ENCODE measurements at regions not wholly inside any gene's neighbourhood (a gene's known extent, or its start where the extent isn't known, plus 50 kb on each side); places are given as distances from the start of the nearest gene placed in this dataset.
"Not testable (repeated sequence)": the region's sequence is repeated elsewhere in the genome, so short reads cannot be mapped to it uniquely, and the experiment has no call there.

DNA sequence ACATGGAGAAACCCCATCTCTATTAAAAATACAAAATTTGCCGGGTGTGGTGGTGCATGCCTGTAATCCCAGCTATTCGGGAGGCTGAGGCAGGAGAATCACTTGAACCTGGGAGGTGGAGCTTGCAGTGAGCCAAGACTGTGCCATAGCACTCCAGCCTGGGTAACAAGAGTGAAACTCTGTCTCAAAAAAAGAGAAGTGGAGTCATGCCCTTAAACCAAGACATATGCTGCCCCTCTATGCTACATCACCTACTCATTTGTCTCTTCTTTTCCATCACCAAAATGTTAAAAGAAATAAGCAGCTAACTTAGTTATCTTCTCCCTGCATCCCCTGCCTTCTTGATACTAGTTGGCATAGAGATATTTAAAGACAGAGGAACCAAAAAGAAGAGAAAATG, 63.4 kb upstream of the RBPJ start:
- 100% methylated on average over 1 of the region's 2 CpGs for WGBS (ENCODE audit: insufficient coverage)
- CTCF ChIA-PET; H3K4me1 ChIP-seq (ENCODE audit: control insufficient read depth in 1 of 2, extremely low read depth in 1 of 2, insufficient read depth in 2 of 2, low read length in 2 of 2); H3K4me3 Mint-ChIP-seq; H3K27me3 Mint-ChIP-seq; ATAC-seq (replicated peaks in 1 of 4); H3K27me3 ChIP-seq (replicated peaks in 1 of 2; ENCODE audit: control insufficient read depth in 2 of 2, extremely low read depth in 1 of 2, insufficient read depth in 2 of 2, low read length in 1 of 2); H3K27ac Mint-ChIP-seq; H3K27ac ChIP-seq (ENCODE audit: low read length); DNase-seq; H3K4me3 ChIP-seq (ENCODE audit: control insufficient read depth in 1 of 2, extremely low read depth in 1 of 2, low read length in 1 of 2); POLR2A ChIA-PET; H3K9me3 Mint-ChIP-seq; H3K36me3 ChIP-seq (ENCODE audit: control insufficient read depth in 2 of 2, extremely low read depth in 1 of 2, insufficient read depth in 1 of 2, low read length in 1 of 2); H3K9me3 ChIP-seq; H3K36me3 Mint-ChIP-seq; H3K4me1 Mint-ChIP-seq: not testable (repeated sequence)

GRCh38 chr4:26257850-26258249, 63.0 kb upstream of the RBPJ start:
- Mint-ChIP-seq H3K27ac (no peak overlapping the region), H3K4me1 (no peaks in the 10 kb centered on the region), H3K27me3 (peaks cover 0 to 12% of the 10 kb centered on the region in 2 donors), H3K9me3 (peaks cover 3 to 4% (median 3%) of the 10 kb centered on the region in 3 donors), H3K36me3 (no peaks in the 10 kb centered on the region), H3K4me3 (no peak overlapping the region)
- Histone ChIP-seq H3K4me3 (ENCODE audit: control insufficient read depth in 1 of 2, extremely low read depth in 1 of 2, low read length in 1 of 2) (no peak overlapping the region), H3K9me3 (no peaks in the 10 kb centered on the region), H3K4me1 (ENCODE audit: control insufficient read depth in 1 of 2, extremely low read depth in 1 of 2, insufficient read depth in 2 of 2, low read length in 2 of 2) (no peaks in the 10 kb centered on the region), H3K36me3 (ENCODE audit: control insufficient read depth in 2 of 2, extremely low read depth in 1 of 2, insufficient read depth in 1 of 2, low read length in 1 of 2) (no peaks in the 10 kb centered on the region), H3K27ac (ENCODE audit: low read length) (no peak overlapping the region), H3K27me3 (replicated peaks in 1 of 2; ENCODE audit: control insufficient read depth in 2 of 2, extremely low read depth in 1 of 2, insufficient read depth in 2 of 2, low read length in 1 of 2) (no peaks in the 10 kb centered on the region)
- POLR2A ChIA-PET, result no interaction called here
- no peak for DNase-seq
- CTCF ChIA-PET, result no interaction called here
- 80% methylated on average over 2 of the region's 2 CpGs for WGBS (ENCODE audit: insufficient coverage)
- ATAC-seq (replicated peaks in 1 of 4), result no peak

GRCh38 chr4:26260571-26260970, 60.2 kb upstream of the RBPJ start:
- POLR2A ChIA-PET, result no interaction called here

GRCh38 chr4:26261405-26261804, 59.4 kb upstream of the RBPJ start:
- Mint-ChIP-seq H3K36me3 (no peaks in the 10 kb centered on the region), H3K4me3 (no peak overlapping the region), H3K27me3 (peaks cover 0 to 6% of the 10 kb centered on the region in 2 donors), H3K27ac (no peak overlapping the region), H3K9me3 (peaks cover 3 to 4% (median 3%) of the 10 kb centered on the region in 3 donors), H3K4me1 (no peaks in the 10 kb centered on the region)
- ChIA-PET CTCF (no interaction called here), POLR2A (no interaction called here)
- ATAC-seq (replicated peaks in 1 of 4) (no peak), DNase-seq (no peak)
- no peak overlapping the region for H3K27ac ChIP-seq (ENCODE audit: low read length)
- no CpG with 5 or more reads among the region's 2 CpGs for WGBS (ENCODE audit: insufficient coverage)
- no peaks in the 10 kb centered on the region for H3K4me1 ChIP-seq (ENCODE audit: control insufficient read depth in 1 of 2, extremely low read depth in 1 of 2, insufficient read depth in 2 of 2, low read length in 2 of 2)
- H3K36me3 ChIP-seq (ENCODE audit: control insufficient read depth in 2 of 2, extremely low read depth in 1 of 2, insufficient read depth in 1 of 2, low read length in 1 of 2), result no peaks in the 10 kb centered on the region
- H3K4me3 ChIP-seq (ENCODE audit: control insufficient read depth in 1 of 2, extremely low read depth in 1 of 2, low read length in 1 of 2), result no peak overlapping the region
- no peaks in the 10 kb centered on the region for H3K9me3 ChIP-seq
- H3K27me3 ChIP-seq (replicated peaks in 1 of 2; ENCODE audit: control insufficient read depth in 2 of 2, extremely low read depth in 1 of 2, insufficient read depth in 2 of 2, low read length in 1 of 2), result no peaks in the 10 kb centered on the region

More at GRCh38 chr4:26260571-26260970, 60.2 kb upstream of the RBPJ start:
- no peak overlapping the region for H3K4me3 Mint-ChIP-seq
- H3K27ac Mint-ChIP-seq, result no peak overlapping the region
- H3K4me1 Mint-ChIP-seq, result no peaks in the 10 kb centered on the region
- no peaks in the 10 kb centered on the region for H3K9me3 ChIP-seq
- H3K4me1 ChIP-seq (ENCODE audit: control insufficient read depth in 1 of 2, extremely low read depth in 1 of 2, insufficient read depth in 2 of 2, low read length in 2 of 2), result no peaks in the 10 kb centered on the region
- CTCF ChIA-PET, result interaction anchor here in 1 of 2 donors (0.6 kb wide), 1 partner anchor 46 kb away, joined by 3 read pairs; no protein-coding TSS in a partner anchor
- H3K36me3 ChIP-seq (ENCODE audit: control insufficient read depth in 2 of 2, extremely low read depth in 1 of 2, insufficient read depth in 1 of 2, low read length in 1 of 2), result no peaks in the 10 kb centered on the region
- H3K27me3 Mint-ChIP-seq, result peaks cover 0 to 12% of the 10 kb centered on the region in 2 donors
- no peaks in the 10 kb centered on the region for H3K36me3 Mint-ChIP-seq
- WGBS (ENCODE audit: insufficient coverage), result no CpG with 5 or more reads among the region's 2 CpGs
- no peak for ATAC-seq (replicated peaks in 1 of 4)
- no peak overlapping the region for H3K4me3 ChIP-seq (ENCODE audit: control insufficient read depth in 1 of 2, extremely low read depth in 1 of 2, low read length in 1 of 2)
- H3K9me3 Mint-ChIP-seq, result peaks cover 3 to 4% (median 3%) of the 10 kb centered on the region in 3 donors
- no peak overlapping the region for H3K27ac ChIP-seq (ENCODE audit: low read length)
- H3K27me3 ChIP-seq (replicated peaks in 1 of 2; ENCODE audit: control insufficient read depth in 2 of 2, extremely low read depth in 1 of 2, insufficient read depth in 2 of 2, low read length in 1 of 2), result no peaks in the 10 kb centered on the region
- no peak for DNase-seq

DNA sequence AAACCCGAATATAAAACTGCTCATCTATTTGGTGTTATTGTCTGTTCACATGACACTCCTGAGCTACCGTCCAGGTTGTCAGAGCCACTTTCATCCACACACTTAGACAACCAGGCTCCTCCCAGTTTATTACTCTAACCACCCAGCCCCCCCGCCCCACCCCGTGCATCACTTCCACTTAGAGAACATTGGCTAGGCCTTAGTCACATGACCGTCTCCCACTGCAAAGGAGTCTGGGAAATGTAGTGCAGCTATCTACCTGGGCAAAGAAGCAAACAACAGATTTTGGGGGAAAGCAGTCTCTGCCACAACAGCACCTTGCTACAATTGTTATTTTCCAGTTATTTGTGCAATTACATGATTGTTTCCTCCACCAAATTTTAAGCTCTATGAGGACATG, 57.6 kb upstream of the RBPJ start:
- Mint-ChIP-seq H3K27ac (no peak overlapping the region), H3K4me1 (no peaks in the 10 kb centered on the region), H3K27me3 (peaks cover 0 to 6% of the 10 kb centered on the region in 2 donors), H3K9me3 (peaks cover 3 to 4% (median 3%) of the 10 kb centered on the region in 3 donors), H3K4me3 (no peak overlapping the region), H3K36me3 (no peaks in the 10 kb centered on the region)
- DNase-seq (peak in 1 of 35 experiments; percentile 5), ATAC-seq (replicated peaks in 1 of 4) (peak in 2 of 4 experiments; percentile 19 to 35)
- WGBS (ENCODE audit: insufficient coverage), result 80% methylated on average over 1 of the region's 5 CpGs
- Histone ChIP-seq H3K9me3 (no peaks in the 10 kb centered on the region), H3K4me3 (ENCODE audit: control insufficient read depth in 1 of 2, extremely low read depth in 1 of 2, low read length in 1 of 2) (no peak overlapping the region), H3K4me1 (ENCODE audit: control insufficient read depth in 1 of 2, extremely low read depth in 1 of 2, insufficient read depth in 2 of 2, low read length in 2 of 2) (no peaks in the 10 kb centered on the region), H3K27ac (ENCODE audit: low read length) (no peak overlapping the region), H3K36me3 (ENCODE audit: control insufficient read depth in 2 of 2, extremely low read depth in 1 of 2, insufficient read depth in 1 of 2, low read length in 1 of 2) (no peaks in the 10 kb centered on the region), H3K27me3 (replicated peaks in 1 of 2; ENCODE audit: control insufficient read depth in 2 of 2, extremely low read depth in 1 of 2, insufficient read depth in 2 of 2, low read length in 1 of 2) (no peaks in the 10 kb centered on the region)
- CTCF ChIA-PET, result no interaction called here
- POLR2A ChIA-PET, result no interaction called here

DNA sequence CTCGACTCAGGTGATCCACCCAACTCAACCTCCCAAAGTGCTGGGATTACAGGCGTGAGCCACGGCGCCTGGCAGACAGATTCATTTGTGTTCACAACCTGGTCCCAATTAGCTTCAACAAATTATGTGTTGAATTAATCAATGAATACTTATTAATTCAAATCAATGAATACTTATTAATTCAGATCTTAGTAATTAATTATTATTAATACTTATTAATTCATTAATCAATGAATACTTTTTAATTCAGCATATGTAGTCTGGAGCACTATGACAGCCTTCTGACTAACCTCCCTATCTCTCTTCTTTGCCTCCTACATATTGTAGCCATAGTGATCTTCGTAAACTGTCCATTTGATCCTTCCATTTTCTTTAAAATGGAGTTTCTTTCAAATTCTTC, 56.7 kb upstream of the RBPJ start:
- Histone ChIP-seq H3K4me3 (ENCODE audit: control insufficient read depth in 1 of 2, extremely low read depth in 1 of 2, low read length in 1 of 2) (no peak overlapping the region), H3K36me3 (ENCODE audit: control insufficient read depth in 2 of 2, extremely low read depth in 1 of 2, insufficient read depth in 1 of 2, low read length in 1 of 2) (no peaks in the 10 kb centered on the region), H3K9me3 (no peaks in the 10 kb centered on the region), H3K4me1 (ENCODE audit: control insufficient read depth in 1 of 2, extremely low read depth in 1 of 2, insufficient read depth in 2 of 2, low read length in 2 of 2) (no peaks in the 10 kb centered on the region), H3K27ac (ENCODE audit: low read length) (no peak overlapping the region), H3K27me3 (replicated peaks in 1 of 2; ENCODE audit: control insufficient read depth in 2 of 2, extremely low read depth in 1 of 2, insufficient read depth in 2 of 2, low read length in 1 of 2) (no peaks in the 10 kb centered on the region)
- Mint-ChIP-seq H3K27ac (no peak overlapping the region), H3K27me3 (peaks cover 3 to 6% of the 10 kb centered on the region in 2 donors), H3K4me3 (no peak overlapping the region), H3K9me3 (peaks cover 3 to 4% (median 3%) of the 10 kb centered on the region in 3 donors), H3K36me3 (no peaks in the 10 kb centered on the region), H3K4me1 (no peaks in the 10 kb centered on the region)
- ChIA-PET CTCF (no interaction called here), POLR2A (no interaction called here)
- ATAC-seq (replicated peaks in 1 of 4) (no peak), DNase-seq (no peak)
- 91% methylated on average over 1 of the region's 5 CpGs for WGBS (ENCODE audit: insufficient coverage)

DNA sequence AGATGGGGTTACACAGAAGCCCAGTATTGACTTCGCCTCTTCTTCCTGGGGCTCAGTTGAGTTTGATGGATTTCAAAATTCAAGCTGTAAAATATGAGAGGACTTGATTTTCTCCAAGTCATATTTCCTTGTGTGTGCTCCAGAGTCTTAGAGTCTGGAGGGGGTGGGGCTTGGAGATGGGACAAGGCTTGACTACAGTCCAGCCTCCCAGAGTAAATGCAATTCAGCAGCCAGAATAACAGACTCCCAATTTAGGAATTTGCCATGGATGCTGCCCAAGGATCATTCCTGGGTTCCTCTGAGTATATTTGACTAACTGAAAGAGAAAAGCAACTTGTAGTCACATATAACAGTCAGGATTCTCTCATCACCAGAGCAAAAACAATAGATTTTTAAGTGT, 53.7 kb upstream of the RBPJ start:
- peaks cover 3 to 11% of the 10 kb centered on the region in 2 donors for H3K27me3 Mint-ChIP-seq
- no peaks in the 10 kb centered on the region for H3K36me3 Mint-ChIP-seq
- ATAC-seq (replicated peaks in 1 of 4), result no peak
- no peaks in the 10 kb centered on the region for H3K9me3 Mint-ChIP-seq
- no peaks in the 10 kb centered on the region for H3K27me3 ChIP-seq (replicated peaks in 1 of 2; ENCODE audit: control insufficient read depth in 2 of 2, extremely low read depth in 1 of 2, insufficient read depth in 2 of 2, low read length in 1 of 2)
- H3K4me3 ChIP-seq (ENCODE audit: control insufficient read depth in 1 of 2, extremely low read depth in 1 of 2, low read length in 1 of 2), result no peak overlapping the region
- H3K27ac ChIP-seq (ENCODE audit: low read length), result no peak overlapping the region
- no peaks in the 10 kb centered on the region for H3K36me3 ChIP-seq (ENCODE audit: control insufficient read depth in 2 of 2, extremely low read depth in 1 of 2, insufficient read depth in 1 of 2, low read length in 1 of 2)
- no peak for DNase-seq
- ChIA-PET POLR2A (no interaction called here), CTCF (no interaction called here)
- no peaks in the 10 kb centered on the region for H3K9me3 ChIP-seq
- H3K27ac Mint-ChIP-seq, result no peak overlapping the region
- H3K4me1 Mint-ChIP-seq, result no peaks in the 10 kb centered on the region
- WGBS (ENCODE audit: insufficient coverage), result no CpG with 5 or more reads among the region's 1 CpG
- H3K4me3 Mint-ChIP-seq, result no peak overlapping the region
- no peaks in the 10 kb centered on the region for H3K4me1 ChIP-seq (ENCODE audit: control insufficient read depth in 1 of 2, extremely low read depth in 1 of 2, insufficient read depth in 2 of 2, low read length in 2 of 2)
